Neuron (in vitro differentiated cells): ENCODE measurements at regions not wholly inside any gene's neighbourhood (a gene's known extent, or its start where the extent isn't known, plus 50 kb on each side); places are given as distances from the start of the nearest gene placed in this dataset.

Source experiments
- H2AFZ ChIP-seq: one replicate; pipeline ENCODE4 v1.6.1; 2013; ENCODE audit warnings: low read depth, mild to moderate bottlenecking, inconsistent platforms, low read length, moderate library complexity
- H3K27me3 ChIP-seq: one replicate; pipeline ENCODE4 v1.6.1; 2013; ENCODE audit warnings: low read length; ENCODE audit not compliant: insufficient read depth
- H3K36me3 ChIP-seq: one replicate; pipeline ENCODE4 v1.6.1; 2013; ENCODE audit warnings: low read length; ENCODE audit not compliant: insufficient read depth
- H3K4me1 ChIP-seq: one replicate; pipeline ENCODE4 v1.6.1; 2013; ENCODE audit warnings: low read length; ENCODE audit not compliant: insufficient read depth
- H3K4me3 ChIP-seq: 2 replicates; pipeline ENCODE4 v1.5.1; 2013; ENCODE audit warnings: mild to moderate bottlenecking, low read length, moderate library complexity
- H3K9me3 ChIP-seq: one replicate; pipeline ENCODE4 v1.6.1; 2013; ENCODE audit warnings: low read length

- no peak overlapping the region for H2AFZ ChIP-seq
- H3K36me3 ChIP-seq = no peaks in the 10 kb centered on the region
- no peaks in the 10 kb centered on the region for H3K9me3 ChIP-seq
- no peaks in the 10 kb centered on the region for H3K27me3 ChIP-seq
- H3K4me3 ChIP-seq = no peak overlapping the region
- no peaks in the 10 kb centered on the region for H3K4me1 ChIP-seq
These were observed 338.0 kb upstream of the C1orf87 start for GRCh38 chr1:60411591-60411990.

DNA sequence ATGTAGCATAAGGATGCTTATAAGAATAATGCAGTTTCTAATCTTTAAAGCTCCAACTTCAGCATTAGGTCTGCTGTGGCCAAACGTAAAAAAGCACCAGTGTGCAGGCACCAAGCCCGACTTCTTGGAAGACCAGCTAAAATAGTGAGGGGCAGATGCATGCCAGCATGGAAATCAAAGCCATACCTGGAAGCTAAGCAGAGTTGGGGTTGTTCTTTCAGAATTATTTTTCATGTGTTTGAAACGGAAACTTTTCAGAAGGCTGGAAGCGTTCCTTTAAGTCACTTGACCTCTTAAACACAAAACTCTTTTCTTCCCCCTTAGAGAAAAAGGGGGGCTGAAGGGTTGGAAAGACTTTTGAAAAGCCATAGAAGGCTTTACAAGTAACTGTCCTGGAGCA is 329.2 kb upstream of the C1orf87 start:
- no peaks in the 10 kb centered on the region for H3K36me3 ChIP-seq
- H3K9me3 ChIP-seq = peaks cover 2% of the 10 kb centered on the region
- H3K4me3 ChIP-seq = no peak overlapping the region
- H3K27me3 ChIP-seq = no peaks in the 10 kb centered on the region
- peaks cover 16% of the 10 kb centered on the region for H3K4me1 ChIP-seq
- no peak overlapping the region for H2AFZ ChIP-seq

GRCh38 chr1:60402216-60402615 is 328.6 kb upstream of the C1orf87 start:
- no peaks in the 10 kb centered on the region for H3K27me3 ChIP-seq
- H3K4me1 ChIP-seq = peaks cover 16% of the 10 kb centered on the region
- H2AFZ ChIP-seq = no peak overlapping the region
- H3K4me3 ChIP-seq = no peak overlapping the region
- no peaks in the 10 kb centered on the region for H3K36me3 ChIP-seq
- peaks cover 2% of the 10 kb centered on the region for H3K9me3 ChIP-seq

DNA sequence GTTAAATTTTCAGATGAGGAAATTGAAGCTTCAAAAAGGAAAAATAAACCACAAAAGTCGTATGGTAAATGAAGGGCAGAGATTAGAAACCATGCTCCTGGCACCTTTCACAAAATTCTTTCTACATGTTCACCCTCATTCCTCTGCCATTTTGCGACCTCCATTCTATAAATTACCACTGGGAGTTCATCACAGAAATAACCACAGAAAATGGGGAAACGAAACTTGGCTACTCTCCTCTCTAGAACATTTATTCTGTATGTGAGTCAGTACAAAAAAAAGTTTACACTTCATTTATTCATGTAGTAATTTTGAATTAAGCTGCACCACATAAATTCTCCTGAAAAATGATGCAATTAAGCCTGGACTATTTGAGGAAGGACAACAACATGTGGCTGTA is 320.9 kb upstream of the C1orf87 start:
- H3K27me3 ChIP-seq = no peaks in the 10 kb centered on the region
- peaks cover 10% of the 10 kb centered on the region for H3K4me1 ChIP-seq
- no peaks in the 10 kb centered on the region for H3K36me3 ChIP-seq
- H3K9me3 ChIP-seq = no peaks in the 10 kb centered on the region
- H3K4me3 ChIP-seq = no peak overlapping the region
- no peak overlapping the region for H2AFZ ChIP-seq

DNA sequence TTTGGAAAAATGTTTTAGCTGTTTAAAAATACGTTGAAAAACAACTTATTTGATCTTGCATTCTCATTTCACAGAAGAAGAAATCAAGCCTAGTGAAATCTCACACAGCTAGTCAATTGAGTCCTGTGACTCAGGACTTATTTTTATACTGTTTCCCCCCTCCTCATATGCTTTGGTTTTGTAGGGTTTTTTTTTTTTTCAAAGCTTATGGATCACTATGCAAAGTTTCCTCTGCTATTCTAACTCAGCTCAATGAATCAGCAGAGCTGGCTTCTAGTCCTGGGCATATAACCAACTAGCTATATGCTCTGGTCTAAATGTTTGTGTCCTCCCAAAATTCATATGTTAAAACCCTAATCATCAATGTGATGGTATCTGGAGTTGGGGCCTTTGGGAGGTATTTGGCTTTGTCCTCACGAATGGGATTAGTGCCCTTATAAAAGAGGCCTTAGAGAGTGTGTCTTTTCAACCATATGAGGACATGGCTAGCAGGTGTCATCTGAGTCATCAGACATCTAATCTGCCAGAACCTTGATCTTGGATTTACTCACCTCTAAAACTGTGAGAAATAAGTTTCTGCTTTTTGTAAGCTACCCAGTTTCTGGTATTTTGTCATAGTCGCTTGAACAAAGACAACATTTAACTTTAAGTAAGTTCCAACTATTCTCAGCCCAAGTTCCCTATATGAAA is 317.2 kb upstream of the C1orf87 start:
- no peaks in the 10 kb centered on the region for H3K36me3 ChIP-seq
- H3K9me3 ChIP-seq = no peaks in the 10 kb centered on the region

GRCh38 chr1:60388092-60388987 is 314.8 kb upstream of the C1orf87 start:
- H2AFZ ChIP-seq = no peak overlapping the region

More for the DNA sequence above, 317.2 kb upstream of the C1orf87 start:
- Histone ChIP-seq H3K4me1 (peaks cover 10% of the 10 kb centered on the region), H3K27me3 (no peaks in the 10 kb centered on the region), H2AFZ (no peak overlapping the region), H3K4me3 (no peak overlapping the region)

DNA sequence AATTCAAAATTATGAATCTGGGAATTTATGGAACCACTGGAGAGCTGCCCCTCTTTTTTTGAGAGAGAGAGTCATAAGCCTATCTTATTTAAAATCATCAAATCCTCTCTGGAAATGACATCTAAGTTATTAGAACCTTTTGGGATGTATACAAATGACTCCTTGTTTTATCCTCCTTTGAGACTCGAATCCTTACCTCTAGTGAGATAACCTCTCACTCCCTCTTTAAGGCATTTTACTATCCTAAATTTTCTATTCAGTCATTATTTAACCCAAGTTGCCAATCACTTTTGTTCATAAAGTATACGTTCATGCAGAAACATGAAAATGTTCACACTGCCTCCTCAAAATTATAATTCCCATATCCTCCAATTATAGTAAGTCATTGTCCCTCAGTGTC is 313.6 kb upstream of the C1orf87 start:
- H3K4me1 ChIP-seq = peaks cover 7% of the 10 kb centered on the region
- H3K27me3 ChIP-seq = no peaks in the 10 kb centered on the region
- H3K9me3 ChIP-seq = no peaks in the 10 kb centered on the region
- no peak overlapping the region for H3K4me3 ChIP-seq
- no peak overlapping the region for H2AFZ ChIP-seq
- H3K36me3 ChIP-seq = no peaks in the 10 kb centered on the region

More at GRCh38 chr1:60388092-60388987, 314.8 kb upstream of the C1orf87 start:
- Histone ChIP-seq H3K4me1 (peaks cover 10% of the 10 kb centered on the region), H3K9me3 (no peaks in the 10 kb centered on the region), H3K27me3 (no peaks in the 10 kb centered on the region), H3K36me3 (no peaks in the 10 kb centered on the region), H3K4me3 (no peak overlapping the region)

GRCh38 chr1:60386249-60386648 is 312.7 kb upstream of the C1orf87 start:
- Histone ChIP-seq H3K9me3 (no peaks in the 10 kb centered on the region), H3K4me1 (peaks cover 2% of the 10 kb centered on the region), H3K36me3 (no peaks in the 10 kb centered on the region), H2AFZ (no peak overlapping the region), H3K4me3 (no peak overlapping the region), H3K27me3 (no peaks in the 10 kb centered on the region)

DNA sequence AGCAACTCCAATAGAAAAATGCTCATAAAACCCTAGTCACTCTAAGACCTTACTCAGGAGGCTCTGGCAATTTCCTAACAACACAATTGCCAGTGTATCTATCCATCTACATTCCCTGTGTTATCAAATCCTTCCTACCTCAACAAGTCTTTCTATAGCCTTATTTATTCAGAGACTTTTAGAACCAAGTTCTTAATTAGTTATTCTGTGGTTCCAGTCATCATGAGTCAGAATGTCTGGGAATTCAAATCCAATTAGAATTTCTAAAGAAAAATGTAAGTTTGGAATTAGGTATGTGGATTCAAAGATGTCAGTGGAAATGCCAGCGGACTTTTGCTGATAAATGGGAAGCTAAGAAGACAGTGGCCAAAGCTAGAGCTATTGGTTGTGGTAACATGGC is 302.6 kb upstream of the C1orf87 start:
- H3K4me1 ChIP-seq = no peaks in the 10 kb centered on the region
- H3K4me3 ChIP-seq = no peak overlapping the region
- H2AFZ ChIP-seq = no peak overlapping the region
- no peaks in the 10 kb centered on the region for H3K27me3 ChIP-seq
- no peaks in the 10 kb centered on the region for H3K9me3 ChIP-seq
- no peaks in the 10 kb centered on the region for H3K36me3 ChIP-seq

DNA sequence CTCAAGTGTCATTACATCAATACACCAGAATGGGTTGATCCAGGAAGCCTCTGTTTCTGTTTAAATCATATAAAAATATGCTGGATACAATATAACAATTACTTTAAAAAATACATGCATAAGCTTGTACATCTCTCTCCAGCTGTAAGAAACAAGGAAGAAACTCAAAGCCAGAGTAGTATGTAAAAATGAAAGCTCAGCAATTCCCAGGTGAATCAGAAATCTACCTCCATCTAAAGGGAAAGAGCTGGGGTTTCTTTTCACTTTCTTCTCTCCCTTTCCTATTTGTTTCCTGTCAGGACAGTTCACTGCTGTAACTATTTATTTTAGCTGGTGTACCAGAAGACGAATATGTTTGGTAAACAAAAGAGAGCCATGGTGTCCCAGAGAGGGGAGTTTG is 301.0 kb upstream of the C1orf87 start:
- Histone ChIP-seq H3K4me1 (no peaks in the 10 kb centered on the region), H2AFZ (no peak overlapping the region), H3K9me3 (no peaks in the 10 kb centered on the region), H3K27me3 (no peaks in the 10 kb centered on the region), H3K36me3 (no peaks in the 10 kb centered on the region), H3K4me3 (no peak overlapping the region)

- Histone ChIP-seq H2AFZ (no peak overlapping the region), H3K4me1 (no peaks in the 10 kb centered on the region), H3K36me3 (no peaks in the 10 kb centered on the region), H3K27me3 (no peaks in the 10 kb centered on the region), H3K4me3 (no peak overlapping the region), H3K9me3 (no peaks in the 10 kb centered on the region)
These were observed 294.0 kb upstream of the C1orf87 start for GRCh38 chr1:60367532-60367931.

GRCh38 chr1:60359431-60359830 is 285.9 kb upstream of the C1orf87 start:
- Histone ChIP-seq H2AFZ (no peak overlapping the region), H3K4me1 (no peaks in the 10 kb centered on the region), H3K27me3 (no peaks in the 10 kb centered on the region), H3K9me3 (no peaks in the 10 kb centered on the region), H3K36me3 (no peaks in the 10 kb centered on the region), H3K4me3 (no peak overlapping the region)

DNA sequence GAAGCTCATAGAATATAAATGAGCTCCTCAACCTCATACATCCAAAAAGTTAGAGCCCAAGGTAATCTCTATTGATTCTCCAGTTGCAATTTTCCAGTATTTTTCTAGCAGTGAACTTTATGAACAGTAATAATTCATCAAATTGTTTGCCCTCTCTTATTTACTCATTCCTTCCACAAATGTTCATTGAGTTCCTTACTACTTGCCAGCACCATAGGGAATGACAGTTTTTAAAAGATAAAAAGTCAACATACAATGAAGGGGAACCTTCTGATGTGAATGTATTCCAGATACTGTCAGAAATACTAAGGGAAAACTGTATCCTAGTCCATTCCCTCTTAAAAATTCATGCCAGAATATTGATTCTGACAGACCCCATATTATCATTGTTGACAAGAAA is 277.0 kb upstream of the C1orf87 start:
- Histone ChIP-seq H3K36me3 (no peaks in the 10 kb centered on the region), H3K4me1 (no peaks in the 10 kb centered on the region), H3K4me3 (no peak overlapping the region), H3K27me3 (no peaks in the 10 kb centered on the region), H2AFZ (no peak overlapping the region), H3K9me3 (no peaks in the 10 kb centered on the region)
